ENCODE measurements at regions not wholly inside any gene's neighbourhood (a gene's known extent, or its start where the extent isn't known, plus 50 kb on each side); places are given as distances from the start of the nearest gene placed in this dataset.

GRCh38 chrX:45258731-45259402 is 58.2 kb upstream of the DIPK2B start:
- TF ChIP-seq, protein P1, sequence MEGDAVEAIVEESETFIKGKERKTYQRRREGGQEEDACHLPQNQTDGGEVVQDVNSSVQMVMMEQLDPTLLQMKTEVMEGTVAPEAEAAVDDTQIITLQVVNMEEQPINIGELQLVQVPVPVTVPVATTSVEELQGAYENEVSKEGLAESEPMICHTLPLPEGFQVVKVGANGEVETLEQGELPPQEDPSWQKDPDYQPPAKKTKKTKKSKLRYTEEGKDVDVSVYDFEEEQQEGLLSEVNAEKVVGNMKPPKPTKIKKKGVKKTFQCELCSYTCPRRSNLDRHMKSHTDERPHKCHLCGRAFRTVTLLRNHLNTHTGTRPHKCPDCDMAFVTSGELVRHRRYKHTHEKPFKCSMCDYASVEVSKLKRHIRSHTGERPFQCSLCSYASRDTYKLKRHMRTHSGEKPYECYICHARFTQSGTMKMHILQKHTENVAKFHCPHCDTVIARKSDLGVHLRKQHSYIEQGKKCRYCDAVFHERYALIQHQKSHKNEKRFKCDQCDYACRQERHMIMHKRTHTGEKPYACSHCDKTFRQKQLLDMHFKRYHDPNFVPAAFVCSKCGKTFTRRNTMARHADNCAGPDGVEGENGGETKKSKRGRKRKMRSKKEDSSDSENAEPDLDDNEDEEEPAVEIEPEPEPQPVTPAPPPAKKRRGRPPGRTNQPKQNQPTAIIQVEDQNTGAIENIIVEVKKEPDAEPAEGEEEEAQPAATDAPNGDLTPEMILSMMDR (IDR thresholded peaks at IDR 0.05) = no peak
- TF ChIP-seq POLR2A (IDR thresholded peaks at IDR 0.05) = no peak
